ENCODE measurements at regions not wholly inside any gene's neighbourhood (a gene's known extent, or its start where the extent isn't known, plus 50 kb on each side); places are given as distances from the start of the nearest gene placed in this dataset.

- no peak for TF ChIP-seq ZNF384 (IDR thresholded peaks at IDR 0.05)
- TF ChIP-seq FOXA1 (IDR thresholded peaks at IDR 0.05), result no peak
- TF ChIP-seq FOXK2 (IDR thresholded peaks at IDR 0.05), result no peak
- no peak for TF ChIP-seq ELF4 (IDR thresholded peaks at IDR 0.05)
- TF ChIP-seq SP1 (IDR thresholded peaks at IDR 0.05), result no peak
- no peak for TF ChIP-seq LEF1 (IDR thresholded peaks at IDR 0.05; ENCODE audit: borderline replicate concordance)
- TF ChIP-seq BHLHE40 (IDR thresholded peaks at IDR 0.05; ENCODE audit: borderline replicate concordance), result no peak
- no peak for TF ChIP-seq L3MBTL2 (conservative IDR thresholded peaks at IDR 0.05)
Measured at GRCh38 chr6:20313960-20314530, 87.6 kb upstream of the E2F3 start.

Data from HEK293T (cell line).